Body of pancreas (tissue), 4 donors: ENCODE measurements at regions not wholly inside any gene's neighbourhood (a gene's known extent, or its start where the extent isn't known, plus 50 kb on each side); places are given as distances from the start of the nearest gene placed in this dataset. TPM values are rescaled to one million over a fixed set of nuclear protein-coding genes. Genes with fewer than 3 reads are reported as not detected.
A peak's percentile ranks its signal among the peaks of the same experiment; 100 is the strongest.
"Not testable (repeated sequence)": the region's sequence is repeated elsewhere in the genome, so short reads cannot be mapped to it uniquely, and the experiment has no call there.

Experiments used
- ATAC-seq: fragments of 150-250 bp; one replicate; pipeline ENCODE4 v1.9.1; 2016
- DNase-seq, 4 donors: peaks; one replicate each; pipeline ENCODE4 v3.0.0-alpha.2; 2019
- H3K27ac ChIP-seq, 4 donors: fragments of 200-600 bp; sonication (generic); 1 replicate in 3 of 4; 2 replicates in 1 of 4; pipeline versions ENCODE4 v1.5.1 to v1.6.1; 2016 to 2019; ENCODE audit warnings: mild to moderate bottlenecking in 1 of 4, mixed read lengths in 1 of 4, moderate library complexity in 1 of 4
- H3K27me3 ChIP-seq, 2 donors: fragments of 200-600 bp; sonication (generic); one replicate each; pipeline ENCODE4 v1.6.0; 2016; ENCODE audit warnings: mild to moderate bottlenecking in 1 of 2
- H3K36me3 ChIP-seq, 2 donors: fragments of 200-600 bp; sonication (generic); replicated peaks in 1 of 2; 2 replicates each; pipeline ENCODE4 v1.5.1; 2016; ENCODE audit warnings: low read depth in 2 of 2; ENCODE audit not compliant: insufficient read depth in 1 of 2
- H3K4me1 ChIP-seq: fragments of 200-600 bp; sonication (generic); one replicate; pipeline ENCODE4 v1.6.0; 2016
- H3K4me3 ChIP-seq, 2 donors: fragments of 200-600 bp; sonication (generic); 1 replicate in 1 of 2; 2 replicates in 1 of 2; pipeline ENCODE4 v1.5.1; 2016 to 2019
- H3K9me3 ChIP-seq, 3 donors: fragments of 200-600 bp; sonication (generic); 1 replicate in 2 of 3; 2 replicates in 1 of 3; pipeline ENCODE4 v1.5.1; 2016
- CTCF ChIP-seq, 7 experiments: fragments of 450-650 bp in 4 of 7; fragments of 200-600 bp in 3 of 7; sonication (generic) in 3 of 7; IDR thresholded peaks; one replicate each; pipeline ENCODE4 v1.5.1; 2016 to 2019; ENCODE audit warnings: antibody characterized with exemption in 7 of 7
- POLR2A ChIP-seq, 3 donors: fragments of 450-650 bp; IDR thresholded peaks; one replicate each; pipeline ENCODE4 v1.6.1; 2016; ENCODE audit warnings: antibody characterized with exemption in 3 of 3, mild to moderate bottlenecking in 2 of 3
- WGBS, 2 donors: methylation state at CpG; one replicate each; pipeline ENCODE4 v1.1.5; 2017; 5-methylcytosine and 5-hydroxymethylcytosine counted together
- intact Hi-C: fragments of 100-400 bp; cut with DNase I; formaldehyde crosslinking; loops from one replicate; pipeline ENCODE4 v1.15.1; 2023
- small RNA-seq: library from RNA; depleted of rRNA; stranded (forward); fragments of <200 nt; gene quantifications from one replicate; pipeline ENCODE3, GENCODE V24; 2016

GRCh38 chr4:52511825-52512224 lies 147.3 kb downstream of the USP46 start:
- no peak for ATAC-seq
- no peak for DNase-seq
- no peak overlapping the region for H3K4me3 ChIP-seq
- 56 to 75% methylated on average over 1 to 2 of the region's 2 CpGs for WGBS, 2 donors
- H3K4me1 ChIP-seq = no peaks in the 10 kb centered on the region
- no peaks in the 10 kb centered on the region for H3K9me3 ChIP-seq
- intact Hi-C loops = no loop called here
- H3K27me3 ChIP-seq = no peaks in the 10 kb centered on the region
- H3K36me3 ChIP-seq = no peaks in the 10 kb centered on the region
- TF ChIP-seq CTCF (IDR thresholded peaks at IDR 0.05) = no peak
- TF ChIP-seq POLR2A (IDR thresholded peaks at IDR 0.05) = no peak
- H3K27ac ChIP-seq = no peak overlapping the region

DNA sequence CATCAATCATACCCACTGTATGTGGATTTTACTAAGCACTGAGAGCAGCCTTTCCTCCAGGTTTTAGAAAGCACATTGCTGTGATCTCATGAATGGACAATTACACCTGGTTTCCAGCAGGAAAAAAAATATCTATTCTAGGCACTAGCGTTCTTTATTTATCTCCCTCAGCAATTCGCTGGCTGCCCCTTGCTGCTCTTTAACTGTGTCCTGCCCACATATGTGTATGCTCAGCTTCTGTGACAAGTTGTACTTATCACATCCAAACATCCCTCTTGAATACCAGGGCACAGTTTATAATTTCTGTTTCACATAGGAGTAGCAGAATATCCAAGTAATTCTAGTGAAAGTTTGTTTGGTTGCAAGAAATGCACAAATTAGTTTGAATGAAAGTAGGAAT lies 146.8 kb downstream of the USP46 start:
- ATAC-seq = no peak
- Histone ChIP-seq H3K9me3 (no peaks in the 10 kb centered on the region), H3K4me1 (no peaks in the 10 kb centered on the region), H3K4me3 (no peak overlapping the region), H3K36me3 (no peaks in the 10 kb centered on the region), H3K27me3 (no peaks in the 10 kb centered on the region), H3K27ac (no peak overlapping the region)
- DNase-seq = no peak
- intact Hi-C loops = no loop called here
- TF ChIP-seq POLR2A (IDR thresholded peaks at IDR 0.05) (no peak), CTCF (IDR thresholded peaks at IDR 0.05) (no peak)
- WGBS, 2 donors = 20 to 28% methylated on average over 2 of the region's 2 CpGs

DNA sequence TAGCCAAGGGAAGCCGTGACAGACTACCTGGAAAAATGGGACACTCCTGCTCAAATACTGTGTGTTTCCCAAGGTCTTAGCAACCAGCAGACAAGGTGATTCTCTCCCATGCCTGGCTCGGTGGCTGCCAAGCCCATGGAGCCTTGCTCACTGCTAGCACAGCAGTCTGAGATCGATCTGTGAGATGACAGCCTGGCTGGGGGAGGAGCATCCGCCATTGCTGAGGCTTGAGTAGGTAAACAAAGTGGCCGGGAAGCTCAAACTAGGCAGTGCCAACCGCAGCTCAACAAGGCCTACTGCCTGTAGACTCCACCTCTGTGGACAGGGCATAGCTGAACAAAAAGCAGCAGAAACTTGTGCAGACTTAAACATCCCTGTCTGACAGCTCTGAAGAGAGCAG lies 137.0 kb downstream of the USP46 start:
- H3K27ac ChIP-seq, H3K27me3 ChIP-seq, H3K36me3 ChIP-seq, H3K4me3 ChIP-seq, intact Hi-C loops, H3K4me1 ChIP-seq, H3K9me3 ChIP-seq, ATAC-seq: not testable (repeated sequence)
- WGBS, 2 donors = 44 to 66% methylated on average over 4 to 6 of the region's 6 CpGs
- peak in 2 of 4 donors; percentile 11 to 18 for DNase-seq

DNA sequence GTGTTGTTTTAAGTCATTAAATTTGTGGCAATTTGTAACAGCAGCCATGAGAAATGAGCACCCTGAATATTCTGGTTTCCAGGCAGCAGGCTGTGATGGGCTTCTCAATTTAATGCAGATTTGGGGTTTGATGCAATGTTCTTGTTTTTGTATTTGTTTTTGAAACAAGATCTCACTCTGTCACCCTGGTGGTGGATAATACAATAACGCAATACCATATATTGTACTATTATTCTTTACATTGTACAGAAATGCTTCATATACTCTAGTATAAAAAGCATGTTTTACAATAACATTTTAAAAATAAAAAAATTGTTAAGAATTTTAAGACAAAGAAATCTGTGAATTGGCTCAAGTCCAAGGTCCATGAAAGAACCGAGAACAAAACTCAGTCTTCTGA lies 129.1 kb downstream of the USP46 start:
- H3K27me3 ChIP-seq = no peaks in the 10 kb centered on the region
- intact Hi-C loops = no loop called here
- DNase-seq (no peak), ATAC-seq (no peak)
- no peaks in the 10 kb centered on the region for H3K9me3 ChIP-seq
- no peak overlapping the region for H3K4me3 ChIP-seq
- no peak overlapping the region for H3K27ac ChIP-seq
- 70 to 81% methylated on average over 2 of the region's 2 CpGs for WGBS, 2 donors
- TF ChIP-seq CTCF (IDR thresholded peaks at IDR 0.05) = no peak
- TF ChIP-seq POLR2A (IDR thresholded peaks at IDR 0.05) = no peak
- no peaks in the 10 kb centered on the region for H3K36me3 ChIP-seq
- no peaks in the 10 kb centered on the region for H3K4me1 ChIP-seq

- DNase-seq = no peak
- no peak for TF ChIP-seq POLR2A (IDR thresholded peaks at IDR 0.05)
- TF ChIP-seq CTCF (IDR thresholded peaks at IDR 0.05) = no peak
- H3K4me1 ChIP-seq = no peaks in the 10 kb centered on the region
- H3K27me3 ChIP-seq = no peaks in the 10 kb centered on the region
- H3K36me3 ChIP-seq = no peaks in the 10 kb centered on the region
- H3K27ac ChIP-seq = no peak overlapping the region
- no peak overlapping the region for H3K4me3 ChIP-seq
- ATAC-seq = no peak
- no peaks in the 10 kb centered on the region for H3K9me3 ChIP-seq
- intact Hi-C loops = no loop called here
- WGBS, 2 donors = 70 to 78% methylated on average over 5 of the region's 5 CpGs
Measured at GRCh38 chr4:52535793-52536192, 123.3 kb downstream of the USP46 start.

Small RNA genes in the stretch of these regions (small RNA-seq; reads per million reads assigned to genes)
- gene RNU6-1252P = not detected
